GM21825 (cell line): ENCODE measurements at regions not wholly inside any gene's neighbourhood (a gene's known extent, or its start where the extent isn't known, plus 50 kb on each side); places are given as distances from the start of the nearest gene placed in this dataset.
"Not testable (repeated sequence)": the region's sequence is repeated elsewhere in the genome, so short reads cannot be mapped to it uniquely, and the experiment has no call there.

ENCODE experiments used
- ATAC-seq: cut with Tn5 transposase; IDR thresholded peaks from one replicate; pipeline ENCODE4 v1.9.1; 2021; ENCODE audit warnings: mild to moderate bottlenecking, moderate library complexity; ENCODE audit not compliant: unreplicated experiment

GRCh38 chr1:196091397-196092135, 516.7 kb downstream of the KCNT2 start:
- no peak for ATAC-seq

DNA sequence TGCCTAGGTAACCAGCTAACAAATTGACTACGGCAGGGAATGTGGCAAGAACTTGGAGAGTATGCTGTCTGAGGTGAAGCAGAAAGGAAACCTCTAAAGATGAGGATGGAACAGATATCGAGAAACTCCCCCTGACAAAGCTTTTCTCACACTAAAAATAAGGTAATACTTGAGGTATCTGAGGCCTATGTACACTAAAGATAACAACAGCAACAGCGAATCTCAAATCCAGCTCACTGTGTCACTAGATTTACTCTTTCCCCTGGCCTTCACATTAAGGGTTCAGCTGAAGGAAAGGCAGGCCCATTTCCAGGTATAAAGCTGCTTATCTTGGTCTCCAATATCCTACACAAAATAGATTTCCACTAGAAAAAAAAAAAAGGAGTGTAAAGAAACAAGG, 518.0 kb downstream of the KCNT2 start:
- ATAC-seq = no peak

GRCh38 chr1:196088541-196088940, 519.7 kb downstream of the KCNT2 start:
- ATAC-seq = no peak

- no peak for ATAC-seq
Observed at GRCh38 chr1:196078691-196079090, 529.5 kb downstream of the KCNT2 start.

DNA sequence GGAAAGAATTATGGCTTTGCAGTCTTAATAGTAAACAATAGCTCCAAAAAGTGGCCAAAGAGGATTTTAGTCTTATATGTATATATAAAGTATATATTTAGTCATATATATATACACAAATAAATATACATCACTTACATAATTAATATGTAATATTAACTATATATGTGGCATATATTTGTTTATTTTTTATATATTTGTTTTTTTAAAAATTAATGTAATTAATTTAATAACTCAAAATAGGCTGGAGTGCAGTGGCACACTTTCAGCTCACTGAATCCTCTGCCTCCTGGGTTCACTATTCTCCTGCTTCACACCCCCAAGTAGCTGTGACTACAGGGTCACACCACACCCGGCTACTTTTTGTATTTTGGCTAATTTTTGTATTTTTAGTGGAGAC, 532.6 kb downstream of the KCNT2 start:
- ATAC-seq = no peak

- no peak for ATAC-seq
Observed at GRCh38 chr1:196074182-196074581, 534.1 kb downstream of the KCNT2 start.

- no peak for ATAC-seq
Observed at GRCh38 chr1:196071447-196071846, 536.8 kb downstream of the KCNT2 start.

- ATAC-seq = no peak
Observed at GRCh38 chr1:196070940-196071339, 537.3 kb downstream of the KCNT2 start.

DNA sequence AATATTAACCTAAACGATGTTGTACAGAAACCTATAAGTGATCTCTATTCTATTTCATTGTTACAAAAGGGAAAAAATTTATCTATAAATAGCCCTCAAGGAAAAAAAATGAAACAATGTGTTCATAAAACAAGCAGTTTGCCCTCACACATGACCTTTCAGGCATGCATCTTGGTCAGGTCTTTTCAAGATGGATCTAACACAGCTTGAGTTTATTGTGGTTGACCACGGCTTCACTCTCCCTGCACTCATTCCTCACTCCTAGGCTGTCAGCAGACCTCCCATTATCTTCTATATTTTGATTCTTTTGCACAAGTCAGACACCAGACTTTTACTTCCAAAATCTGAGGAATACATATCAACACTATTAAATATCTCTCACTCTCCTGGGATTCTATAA, 544.3 kb downstream of the KCNT2 start:
- ATAC-seq = no peak

GRCh38 chr1:196063294-196063693, 544.9 kb downstream of the KCNT2 start:
- ATAC-seq = no peak

- ATAC-seq = no peak
Observed at GRCh38 chr1:196060539-196060938, 547.7 kb downstream of the KCNT2 start.

DNA sequence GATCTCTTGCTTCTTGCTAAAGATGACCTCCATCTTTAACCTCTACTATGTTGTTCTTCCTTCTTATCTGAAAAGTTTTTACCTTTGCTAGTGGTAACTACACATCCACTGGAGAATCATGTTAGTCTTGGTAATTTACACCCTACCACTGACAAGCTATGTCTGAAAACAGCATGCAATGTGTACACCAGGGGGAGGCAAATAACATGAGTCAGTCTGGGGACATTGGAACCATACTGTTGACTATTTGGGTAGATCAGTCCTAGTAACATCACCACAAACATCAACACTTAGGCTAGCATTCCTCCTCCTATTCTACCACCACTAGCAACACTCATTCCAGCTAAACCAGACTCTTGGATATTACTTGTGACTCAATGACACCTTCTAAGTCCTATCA, 549.0 kb downstream of the KCNT2 start:
- no peak for ATAC-seq

DNA sequence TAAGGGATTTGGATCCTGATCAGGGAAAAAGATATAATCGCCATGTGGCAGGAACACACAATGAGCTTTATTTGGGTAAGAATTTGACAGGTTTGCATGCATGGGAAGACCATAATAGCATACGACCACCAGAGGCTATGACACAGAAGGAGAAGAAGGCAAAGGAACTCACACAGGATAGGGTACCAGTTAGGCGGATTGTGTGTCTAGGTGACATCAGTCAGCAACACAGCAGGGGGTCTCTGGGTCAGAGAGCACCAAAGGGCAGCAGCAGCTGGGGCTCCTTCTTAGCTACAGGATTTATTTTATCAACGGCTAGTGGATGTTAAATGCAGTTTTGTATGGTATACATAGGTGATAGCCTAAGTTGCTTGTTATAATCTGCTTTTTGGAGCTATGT, 551.3 kb downstream of the KCNT2 start:
- ATAC-seq = no peak

DNA sequence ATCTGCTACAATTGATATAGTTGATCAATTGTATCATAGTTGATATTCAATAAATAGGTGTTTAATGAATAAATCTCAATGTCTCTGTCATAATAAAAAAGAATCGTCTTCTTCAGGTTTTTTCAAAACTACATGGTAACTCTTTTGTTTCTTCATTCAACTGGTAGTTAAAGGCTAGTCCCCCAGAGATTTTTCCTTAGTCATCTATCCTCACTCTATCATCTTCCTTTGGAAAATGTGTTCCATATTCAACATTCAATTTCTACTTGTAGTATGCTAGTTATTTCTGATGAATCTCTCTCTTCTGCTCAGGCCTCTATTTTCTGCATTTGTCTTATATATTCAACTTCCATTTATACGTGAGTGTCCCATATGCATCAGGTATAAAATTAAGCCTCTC, 558.8 kb downstream of the KCNT2 start:
- ATAC-seq = no peak

GRCh38 chr1:196043268-196043667, 565.0 kb downstream of the KCNT2 start:
- no peak for ATAC-seq

DNA sequence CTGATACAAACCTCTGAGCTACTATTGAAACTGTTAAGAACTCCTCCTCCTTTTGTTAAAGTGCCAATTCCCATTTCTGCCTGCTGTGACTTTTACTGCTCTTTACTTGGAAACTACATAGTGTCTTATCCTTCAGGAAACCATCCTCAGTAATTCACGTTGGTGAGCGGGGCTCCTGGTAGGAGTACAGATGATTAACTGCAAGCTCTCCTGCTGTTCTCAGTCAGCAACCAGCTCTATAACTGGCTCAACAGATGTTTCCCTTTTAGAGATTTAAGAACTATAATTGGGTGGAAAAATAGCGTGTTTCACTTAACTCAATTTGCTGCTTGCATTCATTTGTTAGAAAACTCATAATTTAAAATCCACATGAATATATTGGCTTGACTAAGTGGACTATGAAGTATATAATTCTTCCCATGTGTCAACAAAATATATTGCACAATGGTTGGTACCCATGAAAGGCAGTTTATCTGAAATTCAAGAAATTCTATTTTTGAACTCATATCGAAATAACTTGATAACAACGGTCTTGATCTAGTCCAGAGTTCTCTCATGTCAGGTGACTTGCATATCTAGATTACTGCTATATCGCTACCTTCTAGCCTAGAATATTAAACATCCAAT, 574.0 kb downstream of the KCNT2 start:
- ATAC-seq = no peak

GRCh38 chr1:196031387-196031786, 576.9 kb downstream of the KCNT2 start:
- not testable (repeated sequence) for ATAC-seq

GRCh38 chr1:196030455-196030854, 577.8 kb downstream of the KCNT2 start:
- ATAC-seq = no peak

GRCh38 chr1:196029410-196029809, 578.8 kb downstream of the KCNT2 start:
- ATAC-seq = no peak

DNA sequence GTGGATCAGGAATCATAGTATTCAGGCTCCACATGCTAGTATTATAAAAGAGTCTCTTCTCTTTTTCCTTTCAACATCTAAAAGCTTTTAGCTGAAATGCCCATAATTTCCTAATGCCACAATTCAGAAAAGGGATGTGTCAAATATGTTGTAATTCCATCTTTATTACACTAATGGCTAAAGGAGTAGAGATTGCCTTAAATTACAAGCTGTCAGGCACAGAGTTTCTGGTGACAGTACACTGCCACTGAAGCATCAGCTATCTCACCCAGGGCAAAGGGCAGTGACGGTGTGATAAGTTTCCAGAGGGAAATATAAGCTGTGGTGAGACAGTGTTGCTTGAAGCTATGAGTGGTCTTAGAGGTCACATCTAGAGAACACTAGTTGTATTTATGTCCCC, 581.1 kb downstream of the KCNT2 start:
- ATAC-seq = no peak

GRCh38 chr1:196021174-196021573, 587.1 kb downstream of the KCNT2 start:
- not testable (repeated sequence) for ATAC-seq

- no peak for ATAC-seq
Observed at GRCh38 chr1:196009362-196009761, 598.9 kb downstream of the KCNT2 start.

- no peak for ATAC-seq
Observed at GRCh38 chr1:196007763-196008162, 600.5 kb downstream of the KCNT2 start.
